BJ (cell line): ENCODE measurements at regions not wholly inside any gene's neighbourhood (a gene's known extent, or its start where the extent isn't known, plus 50 kb on each side); places are given as distances from the start of the nearest gene placed in this dataset.

Experiments used
- CTCF ChIA-PET: fragments of 350-600 bp; formaldehyde crosslinking; extraction: SDS; loops from one replicate; lab custom pipeline; 2021; ENCODE audit warnings: antibody characterized with exemption, inconsistent platforms; lab: Yijun Ruan, JAX
- POLR2A ChIA-PET: fragments of 300-600 bp; sonication (Branson Sonifier 250); formaldehyde crosslinking; extraction: SDS; loops from one replicate; lab custom pipeline; 2021; ENCODE audit warnings: antibody characterized with exemption; lab: Charles Lee
- DNase-seq: peaks from one replicate; pipeline ENCODE4 v3.0.0-alpha.2; 2011; ENCODE audit warnings: low read depth
- H3K27me3 ChIP-seq: 2 replicates; pipeline ENCODE4 v1.6.0; 2011; ENCODE audit warnings: low read length; ENCODE audit not compliant: control insufficient read depth, insufficient read depth
- H3K36me3 ChIP-seq: 2 replicates; pipeline ENCODE4 v1.5.1; 2011; ENCODE audit warnings: low read length; ENCODE audit not compliant: control insufficient read depth, insufficient read depth
- H3K4me3 ChIP-seq: 2 replicates; pipeline ENCODE4 v1.5.1; 2011; ENCODE audit warnings: low read depth, mild to moderate bottlenecking, control low read depth, low read length
- CTCF ChIP-seq: IDR thresholded peaks from 2 replicates; pipeline ENCODE4 v1.5.1; 2011; ENCODE audit warnings: low read depth, mild to moderate bottlenecking, control low read depth, inconsistent platforms, low read length, moderate library complexity; ENCODE audit not compliant: insufficient read depth

- TF ChIP-seq CTCF: no peak
- Histone ChIP-seq H3K27me3 (peaks cover 3% of the 10 kb centered on the region; the same call in 1 of the 2 replicates), H3K36me3 (no peaks in the 10 kb centered on the region; the same call in 1 of the 2 replicates), H3K4me3 (no peak overlapping the region)
- CTCF ChIA-PET: interaction anchor here (1.1 kb wide), 1 partner anchor 39 kb away, joined by 3 read pairs; no protein-coding TSS in a partner anchor
- POLR2A ChIA-PET: no interaction called here
- no peak for DNase-seq
Observed at GRCh38 chr20:63145156-63145555, 70.8 kb downstream of the YTHDF1 start.

GRCh38 chr20:63142933-63143332 is 73.0 kb downstream of the YTHDF1 start:
- Histone ChIP-seq H3K36me3 (no peaks in the 10 kb centered on the region; the same call in 1 of the 2 replicates), H3K4me3 (no peak overlapping the region), H3K27me3 (peaks cover 1% of the 10 kb centered on the region)
- CTCF ChIA-PET: no interaction called here
- TF ChIP-seq CTCF: no peak
- POLR2A ChIA-PET: no interaction called here
- no peak for DNase-seq

- ChIA-PET POLR2A (no interaction called here), CTCF (no interaction called here)
- Histone ChIP-seq H3K4me3 (no peak overlapping the region), H3K36me3 (no peaks in the 10 kb centered on the region; the same call in 1 of the 2 replicates), H3K27me3 (peaks cover 1% of the 10 kb centered on the region)
- no peak for TF ChIP-seq CTCF
- DNase-seq: no peak
Observed at GRCh38 chr20:63141531-63141930, 74.4 kb downstream of the YTHDF1 start.

GRCh38 chr20:63140514-63141433 is 75.2 kb downstream of the YTHDF1 start:
- Histone ChIP-seq H3K36me3 (no peaks in the 10 kb centered on the region; the same call in 1 of the 2 replicates), H3K27me3 (peaks cover 1% of the 10 kb centered on the region), H3K4me3 (no peak overlapping the region)
- TF ChIP-seq CTCF: no peak
- POLR2A ChIA-PET: no interaction called here
- CTCF ChIA-PET: no interaction called here
- no peak for DNase-seq

GRCh38 chr20:63139837-63140236 is 76.1 kb downstream of the YTHDF1 start:
- no peak overlapping the region for H3K4me3 ChIP-seq
- ChIA-PET CTCF (no interaction called here), POLR2A (no interaction called here)
- DNase-seq: no peak
- TF ChIP-seq CTCF: no peak
- peaks cover 1% of the 10 kb centered on the region for H3K27me3 ChIP-seq
- H3K36me3 ChIP-seq: no peaks in the 10 kb centered on the region; the same call in 1 of the 2 replicates
